EL (cell line): ENCODE measurements at regions not wholly inside any gene's neighbourhood (a gene's known extent, or its start where the extent isn't known, plus 50 kb on each side); places are given as distances from the start of the nearest gene placed in this dataset.

Source experiments
- DNase-seq: peaks from one replicate; pipeline ENCODE4 v3.0.0-alpha.2; 2016

- no peak for DNase-seq
Observed at GRCh38 chr1:216908126-216908525, 184.9 kb upstream of the ESRRG start.

GRCh38 chr1:216907100-216907499, 183.9 kb upstream of the ESRRG start:
- DNase-seq = no peak

GRCh38 chr1:216905781-216906180, 182.6 kb upstream of the ESRRG start:
- DNase-seq = no peak

- no peak for DNase-seq
Observed at GRCh38 chr1:216905137-216905536, 181.9 kb upstream of the ESRRG start.

GRCh38 chr1:216904471-216904870, 181.2 kb upstream of the ESRRG start:
- no peak for DNase-seq

- DNase-seq = peak; percentile 56
Observed at GRCh38 chr1:216903382-216903740, 180.1 kb upstream of the ESRRG start.

- peak; percentile 8 for DNase-seq
Observed at GRCh38 chr1:216902669-216903381, 179.6 kb upstream of the ESRRG start.

GRCh38 chr1:216900116-216900620, 176.9 kb upstream of the ESRRG start:
- DNase-seq = no peak

GRCh38 chr1:216898801-216899200, 175.6 kb upstream of the ESRRG start:
- DNase-seq = no peak

GRCh38 chr1:216896146-216896545, 172.9 kb upstream of the ESRRG start:
- no peak for DNase-seq

GRCh38 chr1:216894494-216894893, 171.3 kb upstream of the ESRRG start:
- DNase-seq = no peak

- no peak for DNase-seq
Observed at GRCh38 chr1:216892581-216893160, 169.4 kb upstream of the ESRRG start.

GRCh38 chr1:216890871-216891270, 167.6 kb upstream of the ESRRG start:
- DNase-seq = no peak

GRCh38 chr1:216888731-216889130, 165.5 kb upstream of the ESRRG start:
- no peak for DNase-seq

GRCh38 chr1:216887032-216887431, 163.8 kb upstream of the ESRRG start:
- DNase-seq = no peak

- no peak for DNase-seq
Observed at GRCh38 chr1:216884614-216885229, 161.5 kb upstream of the ESRRG start.

GRCh38 chr1:216883518-216883917, 160.3 kb upstream of the ESRRG start:
- DNase-seq = no peak

GRCh38 chr1:216881695-216882094, 158.5 kb upstream of the ESRRG start:
- no peak for DNase-seq

- no peak for DNase-seq
Observed at GRCh38 chr1:216866714-216867113, 143.5 kb upstream of the ESRRG start.

- DNase-seq = no peak
Observed at GRCh38 chr1:216855810-216856209, 132.6 kb upstream of the ESRRG start.

GRCh38 chr1:216854836-216855484, 131.7 kb upstream of the ESRRG start:
- no peak for DNase-seq

GRCh38 chr1:216851073-216851472, 127.8 kb upstream of the ESRRG start:
- DNase-seq = no peak

GRCh38 chr1:216849146-216849545, 125.9 kb upstream of the ESRRG start:
- no peak for DNase-seq
